Kidney (tissue), 13 donors: ENCODE measurements at regions not wholly inside any gene's neighbourhood (a gene's known extent, or its start where the extent isn't known, plus 50 kb on each side); places are given as distances from the start of the nearest gene placed in this dataset.

ENCODE experiments used
- DNase-seq, 5 donors: peaks; one replicate each; pipeline ENCODE4 v3.0.0-alpha.2; 2013 to 2020
- FAIRE-seq: peaks from 2 replicates; lab custom pipeline; 2012; peaks lifted over from hg19 to GRCh38; lab: Jason Lieb, UNC
- H3K27ac ChIP-seq, 2 donors: one replicate each; pipeline ENCODE4 v1.7.0; 2013; ENCODE audit warnings: low read depth in 2 of 2, low read length in 2 of 2, inconsistent platforms in 1 of 2
- H3K27me3 ChIP-seq: one replicate; pipeline ENCODE4 v1.7.1; 2013; ENCODE audit warnings: low read length, inconsistent platforms; ENCODE audit not compliant: control insufficient read depth, insufficient read depth
- H3K36me3 ChIP-seq, 3 donors: one replicate each; pipeline versions ENCODE4 v1.7.0 to v1.7.1; 2013; ENCODE audit warnings: low read length in 3 of 3, control low read depth in 1 of 3, inconsistent platforms in 1 of 3; ENCODE audit not compliant: insufficient read depth in 3 of 3, control insufficient read depth in 2 of 3
- H3K4me1 ChIP-seq, 3 donors: one replicate each; pipeline versions ENCODE4 v1.7.0 to v1.7.1; 2013; ENCODE audit warnings: low read length in 3 of 3, inconsistent platforms in 1 of 3, low read depth in 1 of 3; ENCODE audit not compliant: control insufficient read depth in 2 of 3, insufficient read depth in 2 of 3
- H3K4me3 ChIP-seq, 3 donors: one replicate each; pipeline versions ENCODE4 v1.7.0 to v1.8.1; 2013; ENCODE audit warnings: low read length in 3 of 3, control low read depth in 1 of 3, inconsistent platforms in 1 of 3
- H3K9ac ChIP-seq, 3 donors: one replicate each; pipeline versions ENCODE4 v1.7.0 to v1.7.1; 2013; ENCODE audit warnings: low read length in 3 of 3, control low read depth in 1 of 3, inconsistent platforms in 1 of 3
- H3K9me3 ChIP-seq, 3 donors: one replicate each; pipeline versions ENCODE4 v1.7.0 to v1.7.1; 2013; ENCODE audit warnings: low read length in 3 of 3, control low read depth in 1 of 3, inconsistent platforms in 1 of 3; ENCODE audit not compliant: control insufficient read depth in 2 of 3, insufficient read depth in 1 of 3
- intact Hi-C: fragments of 100-400 bp; cut with DNase I; formaldehyde crosslinking; loops from one replicate; pipeline ENCODE4 v1.11.1; 2022
- TF ChIP-seq, protein P1 (sequence below): IDR thresholded peaks from 3 replicates; pipeline ENCODE4 v1.5.1; 2012; ENCODE audit warnings: mild to moderate bottlenecking, moderate library complexity, borderline replicate concordance; ENCODE audit not compliant: insufficient read depth; ENCODE audit errors: extremely low read depth
- donor health status: control.
- donor health status: control.
- donor health status: control.
- donor health status: control.
- donor health status: control.
- donor health status: DM: yes; HTN: yes; CAD: no.
- donor health status: Normal renal cell carcinoma (clear cell type).

DNA sequence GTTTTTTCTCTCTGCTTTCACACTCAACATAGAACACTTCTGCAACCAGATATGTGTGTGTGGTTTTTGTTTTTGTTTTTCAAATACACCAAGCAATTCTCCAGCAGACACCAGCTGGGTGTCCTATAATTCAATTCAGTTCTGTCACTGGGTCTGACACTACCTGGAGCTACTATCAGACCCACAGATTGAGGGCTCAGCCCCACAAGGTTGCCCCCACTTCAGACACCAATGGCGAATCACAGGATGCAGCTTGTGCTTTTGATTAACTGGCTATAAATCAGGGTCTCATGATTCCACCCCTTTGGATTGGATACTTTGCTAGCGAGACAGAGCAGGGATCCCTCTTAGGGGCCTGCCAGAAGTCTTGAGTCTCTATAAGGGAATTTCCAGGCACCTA lies 462.2 kb upstream of the NRP1 start:
- Histone ChIP-seq H3K4me1 (peaks cover 0 to 8% (median 2%) of the 10 kb centered on the region in 3 donors), H3K9ac (no peak overlapping the region), H3K27ac (no peak overlapping the region), H3K4me3 (no peak overlapping the region), H3K36me3 (no peaks in the 10 kb centered on the region), H3K9me3 (no peaks in the 10 kb centered on the region), H3K27me3 (no peaks in the 10 kb centered on the region)
- TF ChIP-seq, protein P1, sequence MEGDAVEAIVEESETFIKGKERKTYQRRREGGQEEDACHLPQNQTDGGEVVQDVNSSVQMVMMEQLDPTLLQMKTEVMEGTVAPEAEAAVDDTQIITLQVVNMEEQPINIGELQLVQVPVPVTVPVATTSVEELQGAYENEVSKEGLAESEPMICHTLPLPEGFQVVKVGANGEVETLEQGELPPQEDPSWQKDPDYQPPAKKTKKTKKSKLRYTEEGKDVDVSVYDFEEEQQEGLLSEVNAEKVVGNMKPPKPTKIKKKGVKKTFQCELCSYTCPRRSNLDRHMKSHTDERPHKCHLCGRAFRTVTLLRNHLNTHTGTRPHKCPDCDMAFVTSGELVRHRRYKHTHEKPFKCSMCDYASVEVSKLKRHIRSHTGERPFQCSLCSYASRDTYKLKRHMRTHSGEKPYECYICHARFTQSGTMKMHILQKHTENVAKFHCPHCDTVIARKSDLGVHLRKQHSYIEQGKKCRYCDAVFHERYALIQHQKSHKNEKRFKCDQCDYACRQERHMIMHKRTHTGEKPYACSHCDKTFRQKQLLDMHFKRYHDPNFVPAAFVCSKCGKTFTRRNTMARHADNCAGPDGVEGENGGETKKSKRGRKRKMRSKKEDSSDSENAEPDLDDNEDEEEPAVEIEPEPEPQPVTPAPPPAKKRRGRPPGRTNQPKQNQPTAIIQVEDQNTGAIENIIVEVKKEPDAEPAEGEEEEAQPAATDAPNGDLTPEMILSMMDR, result no peak
- DNase-seq (peak in 1 of 5 donors; percentile 12), FAIRE-seq (no peak)
- intact Hi-C loops, result no loop called here

DNA sequence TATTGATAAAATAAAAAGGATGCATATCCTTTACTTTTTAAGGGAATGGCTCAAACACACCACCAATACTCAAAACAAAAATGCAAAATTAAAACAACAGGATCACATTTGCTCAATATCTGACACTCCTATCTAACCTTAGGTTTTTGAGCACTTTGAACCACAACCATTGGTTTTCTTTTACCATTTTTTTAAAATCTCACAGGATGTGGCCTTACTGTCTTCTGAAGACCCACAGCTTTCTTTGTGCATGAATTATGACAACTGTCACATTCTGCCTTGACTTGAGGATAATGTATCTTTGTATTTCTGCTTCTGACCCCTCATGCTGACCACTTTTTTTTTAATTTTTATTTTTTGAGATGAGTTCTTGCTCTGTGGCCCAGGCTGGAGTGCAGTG lies 461.1 kb upstream of the NRP1 start:
- H3K27me3 ChIP-seq, result no peaks in the 10 kb centered on the region
- TF ChIP-seq, protein P1, result no peak
- no peak overlapping the region for H3K4me3 ChIP-seq
- H3K4me1 ChIP-seq, result peaks cover 0 to 8% (median 2%) of the 10 kb centered on the region in 3 donors
- no peaks in the 10 kb centered on the region for H3K9me3 ChIP-seq
- DNase-seq, result no peak
- no peak for FAIRE-seq
- intact Hi-C loops, result no loop called here
- H3K36me3 ChIP-seq, result no peaks in the 10 kb centered on the region
- no peak overlapping the region for H3K9ac ChIP-seq
- no peak overlapping the region for H3K27ac ChIP-seq

DNA sequence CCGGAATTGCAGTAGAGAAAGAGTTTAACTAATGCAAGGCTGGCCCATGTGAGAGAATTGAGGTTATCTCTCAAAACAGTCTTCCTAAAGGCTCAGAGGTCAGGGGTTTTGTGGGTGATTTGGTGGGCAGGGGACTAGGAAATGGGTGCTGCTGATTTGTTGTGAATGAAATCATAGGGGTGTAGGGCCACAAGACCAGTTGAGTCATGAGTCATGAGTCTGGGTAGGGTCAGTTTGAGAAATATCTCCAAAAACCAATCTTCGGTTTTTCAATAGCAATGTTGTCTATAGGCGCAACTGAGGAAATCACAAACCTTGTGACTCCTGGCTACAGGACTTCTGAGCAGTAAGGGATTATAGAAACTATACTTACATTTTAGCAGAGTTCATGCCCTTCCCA lies 460.0 kb upstream of the NRP1 start:
- no peaks in the 10 kb centered on the region for H3K27me3 ChIP-seq
- DNase-seq (no peak), FAIRE-seq (no peak)

DNA sequence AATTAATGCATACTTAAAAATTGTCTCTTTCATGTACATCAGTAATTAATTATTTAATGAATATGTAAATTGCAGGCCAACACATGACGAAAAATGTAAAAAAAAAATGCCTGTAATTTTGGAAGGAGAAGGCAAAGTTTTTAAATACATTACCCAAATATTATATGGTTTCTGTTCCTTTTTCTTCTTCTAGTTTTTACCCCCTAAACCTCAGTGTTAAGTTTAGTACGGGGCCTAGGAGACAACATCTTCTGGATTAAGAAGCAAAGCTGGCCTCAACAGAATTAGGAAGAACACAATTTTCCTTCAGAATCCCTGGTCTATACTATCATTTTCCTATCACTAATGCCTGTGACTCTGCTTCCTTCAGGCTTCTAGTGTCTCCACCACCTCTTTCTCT lies 459.3 kb upstream of the NRP1 start:
- H3K27me3 ChIP-seq, result no peaks in the 10 kb centered on the region
- H3K27ac ChIP-seq, result no peak overlapping the region
- no peaks in the 10 kb centered on the region for H3K36me3 ChIP-seq
- no peak for DNase-seq
- H3K4me1 ChIP-seq, result no peaks in the 10 kb centered on the region
- H3K9me3 ChIP-seq, result no peaks in the 10 kb centered on the region
- FAIRE-seq, result no peak
- no peak overlapping the region for H3K4me3 ChIP-seq
- TF ChIP-seq, protein P1, result no peak
- no peak overlapping the region for H3K9ac ChIP-seq
- intact Hi-C loops, result no loop called here

More for the DNA sequence above, 460.0 kb upstream of the NRP1 start:
- Histone ChIP-seq H3K4me3 (no peak overlapping the region), H3K36me3 (no peaks in the 10 kb centered on the region), H3K9ac (no peak overlapping the region), H3K4me1 (peaks cover 0 to 3% (median 0%) of the 10 kb centered on the region in 3 donors), H3K27ac (no peak overlapping the region), H3K9me3 (no peaks in the 10 kb centered on the region)
- TF ChIP-seq, protein P1, result no peak
- intact Hi-C loops, result no loop called here
